CD14-positive monocyte (primary cell): ENCODE measurements at regions not wholly inside any gene's neighbourhood (a gene's known extent, or its start where the extent isn't known, plus 50 kb on each side); places are given as distances from the start of the nearest gene placed in this dataset.
"Not testable (repeated sequence)": the region's sequence is repeated elsewhere in the genome, so short reads cannot be mapped to it uniquely, and the experiment has no call there.

Experiments used
- DNase-seq, 3 donors: peaks; one replicate each; pipeline ENCODE4 v3.0.0-alpha.2; 2011 to 2022
- H2AFZ ChIP-seq: 2 replicates; pipeline ENCODE4 v1.6.0; 2012; ENCODE audit warnings: mild to moderate bottlenecking, low read depth, low read length, inconsistent platforms; ENCODE audit not compliant: insufficient read depth, poor library complexity, severe bottlenecking
- H3K27ac ChIP-seq, 2 donors: 1 replicate in 1 of 2; 2 replicates in 1 of 2; pipeline ENCODE4 v1.5.1; 2012 to 2013; ENCODE audit warnings: low read length in 2 of 2, control low read depth in 1 of 2, inconsistent platforms in 1 of 2, low read depth in 1 of 2, mild to moderate bottlenecking in 1 of 2
- H3K27me3 ChIP-seq, 2 donors: one replicate each; pipeline versions ENCODE4 v1.6.0 to v1.6.1; 2011 to 2013; ENCODE audit warnings: low read length in 2 of 2; ENCODE audit not compliant: control insufficient read depth in 2 of 2, insufficient read depth in 2 of 2
- H3K36me3 ChIP-seq, 2 donors: replicated peaks in 1 of 2; 1 replicate in 1 of 2; 2 replicates in 1 of 2; pipeline versions ENCODE4 v1.5.1 to v1.6.1; 2012 to 2013; ENCODE audit warnings: low read length in 2 of 2, control low read depth in 1 of 2, inconsistent platforms in 1 of 2, mild to moderate bottlenecking in 1 of 2; ENCODE audit not compliant: insufficient read depth in 2 of 2, control insufficient read depth in 1 of 2
- H3K4me1 ChIP-seq, 2 donors: 1 replicate in 1 of 2; 2 replicates in 1 of 2; pipeline versions ENCODE4 v1.5.1 to v1.6.1; 2012 to 2013; ENCODE audit warnings: low read length in 2 of 2, control low read depth in 1 of 2, inconsistent platforms in 1 of 2, mild to moderate bottlenecking in 1 of 2, moderate library complexity in 1 of 2; ENCODE audit not compliant: insufficient read depth in 2 of 2, control insufficient read depth in 1 of 2
- H3K4me2 ChIP-seq: replicated peaks from 2 replicates; pipeline ENCODE3; 2012; ENCODE audit warnings: low read length, moderate library complexity, mild to moderate bottlenecking; ENCODE audit not compliant: poor library complexity, severe bottlenecking; ENCODE audit errors: extremely low read depth
- H3K4me3 ChIP-seq, 3 experiments: fragments of 200-600 bp in 1 of 3; sonication (generic) in 1 of 3; replicated peaks in 1 of 3; 1 replicate in 2 of 3; 2 replicates in 1 of 3; pipeline ENCODE4 v1.5.1; 2011 to 2013; ENCODE audit warnings: low read length in 3 of 3, mild to moderate bottlenecking in 3 of 3, control low read depth in 2 of 3, low read depth in 2 of 3, inconsistent platforms in 1 of 3, moderate library complexity in 1 of 3
- H3K79me2 ChIP-seq: 2 replicates; pipeline ENCODE4 v1.6.0; 2012; ENCODE audit warnings: mild to moderate bottlenecking, control low read depth, inconsistent platforms, low read length, moderate library complexity; ENCODE audit not compliant: insufficient read depth
- H3K9ac ChIP-seq: 2 replicates; pipeline ENCODE4 v1.6.0; 2017; ENCODE audit warnings: low read length, mild to moderate bottlenecking; ENCODE audit not compliant: insufficient read depth, poor library complexity, severe bottlenecking
- H3K9me3 ChIP-seq, 2 donors: replicated peaks in 1 of 2; 1 replicate in 1 of 2; 2 replicates in 1 of 2; pipeline versions ENCODE4 v1.5.1 to v1.6.1; 2012 to 2013; ENCODE audit warnings: low read length in 2 of 2, control low read depth in 1 of 2; ENCODE audit not compliant: control insufficient read depth in 1 of 2, insufficient read depth in 1 of 2
- H4K20me1 ChIP-seq: 2 replicates; pipeline ENCODE4 v1.6.0; 2012; ENCODE audit warnings: mild to moderate bottlenecking, low read length, control low read depth, moderate library complexity; ENCODE audit not compliant: insufficient read depth
- H3K27ac Mint-ChIP-seq, 7 donors: one replicate each; pipeline ENCODE4 v1.8.0; 2020; ENCODE audit warnings: mild to moderate bottlenecking in 7 of 7, mixed read lengths in 7 of 7, moderate library complexity in 6 of 7, inconsistent platforms in 2 of 7
- H3K27me3 Mint-ChIP-seq, 3 donors: one replicate each; pipeline ENCODE4 v1.8.0; 2021 to 2022; ENCODE audit warnings: low read depth in 3 of 3, mild to moderate bottlenecking in 3 of 3, mixed read lengths in 3 of 3, moderate library complexity in 3 of 3, inconsistent platforms in 1 of 3
- H3K36me3 Mint-ChIP-seq, 2 donors: one replicate each; pipeline ENCODE4 v1.8.0; 2020; ENCODE audit warnings: mixed read lengths in 2 of 2, inconsistent platforms in 1 of 2, mild to moderate bottlenecking in 1 of 2
- H3K4me1 Mint-ChIP-seq: one replicate; pipeline ENCODE4 v1.8.0; 2020; ENCODE audit warnings: mild to moderate bottlenecking, mixed read lengths
- H3K4me3 Mint-ChIP-seq, 2 donors: one replicate each; pipeline ENCODE4 v1.8.0; 2020; ENCODE audit warnings: mild to moderate bottlenecking in 2 of 2, mixed read lengths in 2 of 2, moderate library complexity in 1 of 2
- H3K9me3 Mint-ChIP-seq, 7 donors: one replicate each; pipeline ENCODE4 v1.8.0; 2020 to 2022; ENCODE audit warnings: mixed read lengths in 7 of 7, mild to moderate bottlenecking in 6 of 7, moderate library complexity in 6 of 7, inconsistent platforms in 2 of 7
- WGBS: methylation state at CpG from one replicate; pipeline ENCODE4 v1.1.5; 2013; ENCODE audit warnings: missing lambda C conversion rate; ENCODE audit not compliant: insufficient coverage; 5-methylcytosine and 5-hydroxymethylcytosine counted together
- intact Hi-C, 2 donors: fragments of 100-400 bp; cut with micrococcal nuclease; formaldehyde crosslinking; loops; one replicate each; pipeline versions ENCODE4 v1.15.0 to v1.15.1; 2023
- TF ChIP-seq, protein P1 (sequence below): fragments of 200-600 bp; IDR thresholded peaks from one replicate; pipeline ENCODE4 v1.8.0; 2022; ENCODE audit warnings: antibody characterized with exemption, mild to moderate bottlenecking

- Mint-ChIP-seq H3K27me3 (no peaks in the 10 kb centered on the region), H3K9me3 (peaks cover 0 to 36% (median 14%) of the 10 kb centered on the region in 7 donors), H3K36me3 (no peaks in the 10 kb centered on the region), H3K4me3 (no peak overlapping the region), H3K4me1 (no peaks in the 10 kb centered on the region), H3K27ac (no peak overlapping the region)
- Histone ChIP-seq H3K36me3 (no peaks in the 10 kb centered on the region), H3K4me3 (no peak overlapping the region), H3K4me2 (no peak overlapping the region), H3K27me3 (no peaks in the 10 kb centered on the region), H3K27ac (no peak overlapping the region), H3K9ac (no peak overlapping the region), H3K79me2 (no peaks in the 10 kb centered on the region), H4K20me1 (no peaks in the 10 kb centered on the region), H3K4me1 (no peaks in the 10 kb centered on the region), H3K9me3 (no peaks in the 10 kb centered on the region), H2AFZ (no peak overlapping the region)
- intact Hi-C loops = no loop called here
- no peak for DNase-seq
- TF ChIP-seq, protein P1, sequence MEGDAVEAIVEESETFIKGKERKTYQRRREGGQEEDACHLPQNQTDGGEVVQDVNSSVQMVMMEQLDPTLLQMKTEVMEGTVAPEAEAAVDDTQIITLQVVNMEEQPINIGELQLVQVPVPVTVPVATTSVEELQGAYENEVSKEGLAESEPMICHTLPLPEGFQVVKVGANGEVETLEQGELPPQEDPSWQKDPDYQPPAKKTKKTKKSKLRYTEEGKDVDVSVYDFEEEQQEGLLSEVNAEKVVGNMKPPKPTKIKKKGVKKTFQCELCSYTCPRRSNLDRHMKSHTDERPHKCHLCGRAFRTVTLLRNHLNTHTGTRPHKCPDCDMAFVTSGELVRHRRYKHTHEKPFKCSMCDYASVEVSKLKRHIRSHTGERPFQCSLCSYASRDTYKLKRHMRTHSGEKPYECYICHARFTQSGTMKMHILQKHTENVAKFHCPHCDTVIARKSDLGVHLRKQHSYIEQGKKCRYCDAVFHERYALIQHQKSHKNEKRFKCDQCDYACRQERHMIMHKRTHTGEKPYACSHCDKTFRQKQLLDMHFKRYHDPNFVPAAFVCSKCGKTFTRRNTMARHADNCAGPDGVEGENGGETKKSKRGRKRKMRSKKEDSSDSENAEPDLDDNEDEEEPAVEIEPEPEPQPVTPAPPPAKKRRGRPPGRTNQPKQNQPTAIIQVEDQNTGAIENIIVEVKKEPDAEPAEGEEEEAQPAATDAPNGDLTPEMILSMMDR = no peak
- no CpG with 5 or more reads among the region's 3 CpGs for WGBS
Observed at GRCh38 chr16:59522826-59523225, 788.7 kb upstream of the GOT2 start.

DNA sequence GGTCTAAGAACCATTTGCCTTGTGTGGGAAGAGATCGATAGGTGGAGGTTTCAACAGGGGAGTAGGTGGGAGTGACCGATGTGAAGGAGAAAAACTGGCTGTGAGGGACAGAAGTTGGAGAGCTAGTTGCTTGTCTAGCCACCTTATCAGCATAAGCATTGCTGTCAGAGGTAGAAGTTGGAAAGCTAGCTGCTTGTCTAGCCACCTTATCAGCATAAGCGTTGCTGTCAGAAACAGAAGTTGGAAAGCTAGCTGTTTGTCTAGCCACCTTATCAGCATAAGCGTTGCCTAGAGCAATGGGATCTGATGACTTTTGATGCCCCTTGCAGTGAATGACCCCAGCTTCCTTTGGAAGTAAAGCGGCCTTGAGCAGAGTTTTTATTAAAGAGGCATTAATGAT, 784.6 kb upstream of the GOT2 start:
- H3K4me3 Mint-ChIP-seq, H3K27me3 Mint-ChIP-seq, H4K20me1 ChIP-seq, H3K36me3 ChIP-seq, H3K4me1 ChIP-seq, H3K36me3 Mint-ChIP-seq, H3K9ac ChIP-seq, H2AFZ ChIP-seq, H3K27ac ChIP-seq, H3K4me2 ChIP-seq, H3K4me3 ChIP-seq, H3K27me3 ChIP-seq, intact Hi-C loops, H3K4me1 Mint-ChIP-seq, H3K27ac Mint-ChIP-seq, DNase-seq, H3K79me2 ChIP-seq, H3K9me3 ChIP-seq: not testable (repeated sequence)
- H3K9me3 Mint-ChIP-seq = peaks cover 8 to 52% (median 27%) of the 10 kb centered on the region in 7 donors
- 91% methylated on average over 3 of the region's 5 CpGs for WGBS
